ENCODE measurements at regions not wholly inside any gene's neighbourhood (a gene's known extent, or its start where the extent isn't known, plus 50 kb on each side); places are given as distances from the start of the nearest gene placed in this dataset.

- CTCF ChIA-PET = no interaction called here
- intact Hi-C loops (cut with micrococcal nuclease; ENCODE audit: unreplicated experiment) = no loop called here
- no peaks in the 10 kb centered on the region for H3K9me3 Mint-ChIP-seq (ENCODE audit: low read depth, unreplicated experiment)
- no peak overlapping the region for H3K27ac Mint-ChIP-seq (ENCODE audit: unreplicated experiment)
- H3K4me1 Mint-ChIP-seq (ENCODE audit: low read depth, unreplicated experiment) = peaks cover 6% of the 10 kb centered on the region
- TF ChIP-seq CTCF (IDR thresholded peaks at IDR 0.05; ENCODE audit: unreplicated experiment) = no peak
- no peaks in the 10 kb centered on the region for H3K27me3 Mint-ChIP-seq (ENCODE audit: unreplicated experiment)
- no peak for DNase-seq
- H3K4me3 Mint-ChIP-seq (ENCODE audit: low read depth, unreplicated experiment) = no peak overlapping the region
- BruUV-seq (replicated peaks) = no TSS peak
- H3K36me3 Mint-ChIP-seq (ENCODE audit: insufficient read depth, unreplicated experiment) = no peaks in the 10 kb centered on the region
Measured at GRCh38 chr1:55318116-55318817, 103.1 kb upstream of the USP24 start.

- no peaks in the 10 kb centered on the region for H3K36me3 Mint-ChIP-seq (ENCODE audit: insufficient read depth, unreplicated experiment)
- CTCF ChIA-PET = no interaction called here
- H3K27me3 Mint-ChIP-seq (ENCODE audit: unreplicated experiment) = no peaks in the 10 kb centered on the region
- BruUV-seq (replicated peaks) = no TSS peak
- H3K4me1 Mint-ChIP-seq (ENCODE audit: low read depth, unreplicated experiment) = peaks cover under 1% of the 10 kb centered on the region
- DNase-seq = no peak
- intact Hi-C loops (cut with micrococcal nuclease; ENCODE audit: unreplicated experiment) = no loop called here
- TF ChIP-seq CTCF (IDR thresholded peaks at IDR 0.05; ENCODE audit: unreplicated experiment) = no peak
- H3K4me3 Mint-ChIP-seq (ENCODE audit: low read depth, unreplicated experiment) = no peak overlapping the region
- H3K9me3 Mint-ChIP-seq (ENCODE audit: low read depth, unreplicated experiment) = no peaks in the 10 kb centered on the region
- H3K27ac Mint-ChIP-seq (ENCODE audit: unreplicated experiment) = no peak overlapping the region
Measured at GRCh38 chr1:55317673-55318072, 102.5 kb upstream of the USP24 start.

- intact Hi-C loops (cut with micrococcal nuclease; ENCODE audit: unreplicated experiment) = no loop called here
- Mint-ChIP-seq H3K4me3 (ENCODE audit: low read depth, unreplicated experiment) (no peak overlapping the region), H3K27ac (ENCODE audit: unreplicated experiment) (no peak overlapping the region), H3K36me3 (ENCODE audit: insufficient read depth, unreplicated experiment) (no peaks in the 10 kb centered on the region), H3K4me1 (ENCODE audit: low read depth, unreplicated experiment) (no peaks in the 10 kb centered on the region), H3K9me3 (ENCODE audit: low read depth, unreplicated experiment) (no peaks in the 10 kb centered on the region), H3K27me3 (ENCODE audit: unreplicated experiment) (no peaks in the 10 kb centered on the region)
- no peak for DNase-seq
- CTCF ChIA-PET = no interaction called here
- TF ChIP-seq CTCF (IDR thresholded peaks at IDR 0.05; ENCODE audit: unreplicated experiment) = no peak
- no TSS peak for BruUV-seq (replicated peaks)
Measured at GRCh38 chr1:55316947-55317662, 101.9 kb upstream of the USP24 start.

GRCh38 chr1:55316502-55316901 is 101.3 kb upstream of the USP24 start:
- Mint-ChIP-seq H3K27ac (ENCODE audit: unreplicated experiment) (no peak overlapping the region), H3K27me3 (ENCODE audit: unreplicated experiment) (no peaks in the 10 kb centered on the region)

More at GRCh38 chr1:55316502-55316901, 101.3 kb upstream of the USP24 start:
- H3K36me3 Mint-ChIP-seq (ENCODE audit: insufficient read depth, unreplicated experiment) = no peaks in the 10 kb centered on the region
- CTCF ChIA-PET = no interaction called here
- intact Hi-C loops (cut with micrococcal nuclease; ENCODE audit: unreplicated experiment) = no loop called here
- DNase-seq = no peak
- no peak overlapping the region for H3K4me3 Mint-ChIP-seq (ENCODE audit: low read depth, unreplicated experiment)
- no peaks in the 10 kb centered on the region for H3K9me3 Mint-ChIP-seq (ENCODE audit: low read depth, unreplicated experiment)
- no peak for TF ChIP-seq CTCF (IDR thresholded peaks at IDR 0.05; ENCODE audit: unreplicated experiment)
- BruUV-seq (replicated peaks) = no TSS peak
- no peaks in the 10 kb centered on the region for H3K4me1 Mint-ChIP-seq (ENCODE audit: low read depth, unreplicated experiment)

Data from Calu3 (cell line).